ENCODE measurements at regions not wholly inside any gene's neighbourhood (a gene's known extent, or its start where the extent isn't known, plus 50 kb on each side); places are given as distances from the start of the nearest gene placed in this dataset.

GRCh38 chr5:114311281-114311680, 50.6 kb upstream of the KCNN2 start:
- intact Hi-C loops (cut with micrococcal nuclease; ENCODE audit: unreplicated experiment) (no loop called here), in situ Hi-C loops (cut with HindIII; ENCODE audit: low pct_unique_long_range_greater_than_20kb, low sequenced_read_pairs) (no loop called here)
- DNase-seq (ENCODE audit: low read depth, low spot score), result no peak
- TF ChIP-seq, protein P1, sequence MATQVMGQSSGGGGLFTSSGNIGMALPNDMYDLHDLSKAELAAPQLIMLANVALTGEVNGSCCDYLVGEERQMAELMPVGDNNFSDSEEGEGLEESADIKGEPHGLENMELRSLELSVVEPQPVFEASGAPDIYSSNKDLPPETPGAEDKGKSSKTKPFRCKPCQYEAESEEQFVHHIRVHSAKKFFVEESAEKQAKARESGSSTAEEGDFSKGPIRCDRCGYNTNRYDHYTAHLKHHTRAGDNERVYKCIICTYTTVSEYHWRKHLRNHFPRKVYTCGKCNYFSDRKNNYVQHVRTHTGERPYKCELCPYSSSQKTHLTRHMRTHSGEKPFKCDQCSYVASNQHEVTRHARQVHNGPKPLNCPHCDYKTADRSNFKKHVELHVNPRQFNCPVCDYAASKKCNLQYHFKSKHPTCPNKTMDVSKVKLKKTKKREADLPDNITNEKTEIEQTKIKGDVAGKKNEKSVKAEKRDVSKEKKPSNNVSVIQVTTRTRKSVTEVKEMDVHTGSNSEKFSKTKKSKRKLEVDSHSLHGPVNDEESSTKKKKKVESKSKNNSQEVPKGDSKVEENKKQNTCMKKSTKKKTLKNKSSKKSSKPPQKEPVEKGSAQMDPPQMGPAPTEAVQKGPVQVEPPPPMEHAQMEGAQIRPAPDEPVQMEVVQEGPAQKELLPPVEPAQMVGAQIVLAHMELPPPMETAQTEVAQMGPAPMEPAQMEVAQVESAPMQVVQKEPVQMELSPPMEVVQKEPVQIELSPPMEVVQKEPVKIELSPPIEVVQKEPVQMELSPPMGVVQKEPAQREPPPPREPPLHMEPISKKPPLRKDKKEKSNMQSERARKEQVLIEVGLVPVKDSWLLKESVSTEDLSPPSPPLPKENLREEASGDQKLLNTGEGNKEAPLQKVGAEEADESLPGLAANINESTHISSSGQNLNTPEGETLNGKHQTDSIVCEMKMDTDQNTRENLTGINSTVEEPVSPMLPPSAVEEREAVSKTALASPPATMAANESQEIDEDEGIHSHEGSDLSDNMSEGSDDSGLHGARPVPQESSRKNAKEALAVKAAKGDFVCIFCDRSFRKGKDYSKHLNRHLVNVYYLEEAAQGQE (IDR thresholded peaks at IDR 0.05; ENCODE audit: insufficient read depth in 1 of 2, low read depth in 2 of 2, low read length in 1 of 2), result no peak
- TF ChIP-seq TCF7L2 (IDR thresholded peaks at IDR 0.05; ENCODE audit: low read depth, low read length), result no peak
- no peak for TF ChIP-seq POLR2AphosphoS5 (IDR thresholded peaks at IDR 0.05; ENCODE audit: low read depth, low read length)
- TF ChIP-seq CTCF (IDR thresholded peaks at IDR 0.05), result no peak
- no peak for TF ChIP-seq SIN3A (IDR thresholded peaks at IDR 0.05; ENCODE audit: borderline replicate concordance, insufficient read depth, low read depth, low read length)
- H3K27ac ChIP-seq (ENCODE audit: low read length), result no peak overlapping the region
- H3K9me3 ChIP-seq (ENCODE audit: control insufficient read depth, insufficient read depth, low read depth, low read length), result no peaks in the 10 kb centered on the region
- H3K4me1 ChIP-seq (ENCODE audit: control insufficient read depth, insufficient read depth, low read length), result no peaks in the 10 kb centered on the region
- ChIA-PET POLR2A (no interaction called here), CTCF (no interaction called here)
- no peak for ATAC-seq
- no TSS peak for BruUV-seq (replicated peaks)
- H3K4me3 ChIP-seq (ENCODE audit: low read depth in 2 of 2, low read length in 2 of 2), result no peak overlapping the region
- no peaks in the 10 kb centered on the region for H3K36me3 ChIP-seq (ENCODE audit: control insufficient read depth, insufficient read depth, low read length)
- no peaks in the 10 kb centered on the region for H3K27me3 ChIP-seq (ENCODE audit: control insufficient read depth, insufficient read depth, low read length)

DNA sequence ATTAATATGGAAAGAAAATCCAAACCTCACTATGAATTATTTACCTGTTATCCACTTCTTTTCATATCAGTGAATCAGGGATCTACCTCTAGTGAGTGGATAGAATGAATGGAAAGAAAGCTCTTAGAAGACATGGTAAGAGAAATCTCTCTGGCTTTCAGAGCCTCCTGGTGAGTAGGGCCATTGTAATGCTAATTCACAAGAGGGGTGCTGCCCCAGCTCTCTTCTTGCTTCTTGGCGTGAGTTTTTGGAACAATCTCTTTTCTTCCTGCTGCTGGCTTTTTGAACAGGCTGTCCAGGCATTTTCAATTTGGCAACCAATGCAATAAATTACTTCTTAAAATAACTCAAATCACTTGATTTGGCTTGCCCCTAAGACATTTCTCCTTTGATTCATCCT, 49.9 kb upstream of the KCNN2 start:
- BruUV-seq (replicated peaks), result no TSS peak
- no peak overlapping the region for H3K4me3 ChIP-seq (ENCODE audit: low read depth in 2 of 2, low read length in 2 of 2)
- no peaks in the 10 kb centered on the region for H3K4me1 ChIP-seq (ENCODE audit: control insufficient read depth, insufficient read depth, low read length)
- no peak for DNase-seq (ENCODE audit: low read depth, low spot score)
- POLR2A ChIA-PET, result no interaction called here
- no peak overlapping the region for H3K27ac ChIP-seq (ENCODE audit: low read length)
- CTCF ChIA-PET, result no interaction called here
- intact Hi-C loops (cut with micrococcal nuclease; ENCODE audit: unreplicated experiment) (no loop called here), in situ Hi-C loops (cut with HindIII; ENCODE audit: low pct_unique_long_range_greater_than_20kb, low sequenced_read_pairs) (no loop called here)
- H3K9me3 ChIP-seq (ENCODE audit: control insufficient read depth, insufficient read depth, low read depth, low read length), result no peaks in the 10 kb centered on the region
- H3K36me3 ChIP-seq (ENCODE audit: control insufficient read depth, insufficient read depth, low read length), result no peaks in the 10 kb centered on the region
- no peaks in the 10 kb centered on the region for H3K27me3 ChIP-seq (ENCODE audit: control insufficient read depth, insufficient read depth, low read length)
- no peak for ATAC-seq
- TF ChIP-seq CTCF (IDR thresholded peaks at IDR 0.05) (no peak), POLR2AphosphoS5 (IDR thresholded peaks at IDR 0.05; ENCODE audit: low read depth, low read length) (no peak), SIN3A (IDR thresholded peaks at IDR 0.05; ENCODE audit: borderline replicate concordance, insufficient read depth, low read depth, low read length) (no peak), TCF7L2 (IDR thresholded peaks at IDR 0.05; ENCODE audit: low read depth, low read length) (no peak)
- TF ChIP-seq, protein P1 (IDR thresholded peaks at IDR 0.05; ENCODE audit: insufficient read depth in 1 of 2, low read depth in 2 of 2, low read length in 1 of 2), result no peak

Data from Panc1 (cell line).